ENCODE measurements at regions not wholly inside any gene's neighbourhood (a gene's known extent, or its start where the extent isn't known, plus 50 kb on each side); places are given as distances from the start of the nearest gene placed in this dataset.

DNA sequence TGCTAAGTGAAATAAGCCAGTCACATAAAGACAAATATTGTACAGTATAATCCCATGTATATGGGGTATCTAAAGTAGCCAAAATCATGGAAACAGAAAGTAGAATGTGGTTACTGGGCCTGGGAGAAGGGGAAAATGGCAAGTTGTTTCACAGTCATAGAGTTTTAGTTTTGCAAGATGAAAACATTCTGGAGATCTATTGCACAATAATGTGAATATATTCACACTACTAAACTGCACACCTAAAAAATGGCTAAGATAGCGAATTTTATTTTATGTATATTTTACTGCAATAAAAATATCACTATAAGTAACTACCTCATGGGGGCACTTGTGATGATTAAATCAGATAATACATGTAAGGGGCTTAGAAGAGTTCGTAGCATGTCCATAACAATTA lies 72.0 kb upstream of the ARHGAP32 start:
- no peaks in the 10 kb centered on the region for H4K20me1 ChIP-seq (ENCODE audit: insufficient read depth)
- TF ChIP-seq RAD21 (conservative IDR thresholded peaks at IDR 0.05) (no peak), POLR2AphosphoS5 (IDR thresholded peaks at IDR 0.05) (no peak), EP300 (conservative IDR thresholded peaks at IDR 0.05; ENCODE audit: poor library complexity, severe bottlenecking) (no peak), TAF1 (IDR thresholded peaks at IDR 0.05; ENCODE audit: low read depth) (no peak)
- H3K9ac ChIP-seq (ENCODE audit: low read length) = no peak overlapping the region
- no peak overlapping the region for H3K4me2 ChIP-seq (ENCODE audit: low read length)
- no peaks in the 10 kb centered on the region for H3K27me3 ChIP-seq (ENCODE audit: insufficient read depth, low read depth, low read length)
- no peaks in the 10 kb centered on the region for H3K36me3 ChIP-seq (ENCODE audit: insufficient read depth, low read length)
- no peak overlapping the region for H3K27ac ChIP-seq (ENCODE audit: low read length)
- H2AFZ ChIP-seq (ENCODE audit: low read depth, low read length) = no peak overlapping the region
- no peaks in the 10 kb centered on the region for H3K9me2 ChIP-seq (ENCODE audit: insufficient read depth, low read length)
- H3K79me2 ChIP-seq (replicated peaks; ENCODE audit: insufficient read depth, low read length) = peaks cover 31% of the 10 kb centered on the region
- no peaks in the 10 kb centered on the region for H3K9me3 ChIP-seq (ENCODE audit: low read length)
- H3F3A ChIP-seq (ENCODE audit: insufficient read depth, low read length, poor library complexity, severe bottlenecking) = no peaks in the 10 kb centered on the region
- H3K4me3 ChIP-seq (ENCODE audit: low read length) = no peak overlapping the region

DNA sequence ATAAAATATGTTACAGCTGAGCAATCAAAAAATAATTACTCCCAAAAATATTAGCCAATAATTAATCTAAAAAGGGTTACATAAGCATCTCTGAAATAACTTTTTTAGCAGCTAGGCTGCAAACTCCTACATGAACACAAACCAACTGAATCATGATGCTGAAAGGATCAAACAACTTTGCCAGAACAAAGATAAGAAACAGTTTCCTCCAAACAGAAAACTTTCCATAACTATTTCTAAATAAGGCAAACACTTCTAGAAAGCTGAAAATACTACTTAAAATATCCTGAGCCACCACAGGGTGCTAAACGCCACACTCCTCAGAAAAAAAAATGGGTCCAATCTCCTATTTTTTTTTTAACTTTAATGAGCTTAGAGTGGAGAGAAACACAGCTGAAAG lies 68.6 kb upstream of the ARHGAP32 start:
- Histone ChIP-seq H3K27me3 (ENCODE audit: insufficient read depth, low read depth, low read length) (no peaks in the 10 kb centered on the region), H3K36me3 (ENCODE audit: insufficient read depth, low read length) (no peaks in the 10 kb centered on the region), H3F3A (ENCODE audit: insufficient read depth, low read length, poor library complexity, severe bottlenecking) (no peaks in the 10 kb centered on the region), H4K20me1 (ENCODE audit: insufficient read depth) (no peaks in the 10 kb centered on the region), H3K79me2 (replicated peaks; ENCODE audit: insufficient read depth, low read length) (peaks cover 32% of the 10 kb centered on the region), H3K9me2 (ENCODE audit: insufficient read depth, low read length) (no peaks in the 10 kb centered on the region), H3K27ac (ENCODE audit: low read length) (no peak overlapping the region), H3K9me3 (ENCODE audit: low read length) (no peaks in the 10 kb centered on the region), H3K4me2 (ENCODE audit: low read length) (no peak overlapping the region), H2AFZ (ENCODE audit: low read depth, low read length) (no peak overlapping the region), H3K4me3 (ENCODE audit: low read length) (no peak overlapping the region), H3K9ac (ENCODE audit: low read length) (no peak overlapping the region)
- TF ChIP-seq MXI1 (conservative IDR thresholded peaks at IDR 0.05; ENCODE audit: poor library complexity, severe bottlenecking) = no peak
- TF ChIP-seq EZH2 (IDR thresholded peaks at IDR 0.05; ENCODE audit: borderline replicate concordance, insufficient read depth, low read length, poor library complexity, severe bottlenecking) = no peak
- no peak for TF ChIP-seq EP300 (conservative IDR thresholded peaks at IDR 0.05; ENCODE audit: poor library complexity, severe bottlenecking)
- no peak for TF ChIP-seq RAD21 (conservative IDR thresholded peaks at IDR 0.05)
- no peak for TF ChIP-seq POLR2AphosphoS5 (IDR thresholded peaks at IDR 0.05)
- TF ChIP-seq TAF1 (IDR thresholded peaks at IDR 0.05; ENCODE audit: low read depth) = no peak
- no peak for TF ChIP-seq REST (IDR thresholded peaks at IDR 0.05; ENCODE audit: borderline replicate concordance)
- no peak for TF ChIP-seq CTCF (IDR thresholded peaks at IDR 0.05; ENCODE audit: poor library complexity, severe bottlenecking)
- no peak for TF ChIP-seq SMC3 (conservative IDR thresholded peaks at IDR 0.05; ENCODE audit: poor library complexity)

DNA sequence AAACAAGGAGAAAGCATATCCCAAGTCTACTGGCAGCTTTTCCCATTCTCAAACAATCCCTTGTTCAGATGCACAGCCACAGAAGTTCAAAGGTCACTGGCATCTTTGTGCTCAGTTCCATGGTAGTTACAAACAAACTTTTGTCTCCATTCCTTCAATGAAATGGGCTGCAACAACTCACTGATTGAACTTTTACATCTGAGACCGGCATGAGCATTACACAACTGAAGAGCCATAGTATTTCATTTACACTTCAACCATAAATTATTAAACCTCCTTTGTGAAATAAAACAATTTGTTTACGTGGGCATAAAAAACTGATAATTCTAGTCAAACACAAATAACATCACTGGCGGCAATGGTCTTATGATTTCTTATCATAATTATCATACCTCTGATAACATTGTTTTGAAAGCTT lies 67.8 kb upstream of the ARHGAP32 start:
- Histone ChIP-seq H3K4me2 (ENCODE audit: low read length) (no peak overlapping the region), H3K27me3 (ENCODE audit: insufficient read depth, low read depth, low read length) (no peaks in the 10 kb centered on the region), H3K9me3 (ENCODE audit: low read length) (no peaks in the 10 kb centered on the region), H3K36me3 (ENCODE audit: insufficient read depth, low read length) (no peaks in the 10 kb centered on the region), H3K9ac (ENCODE audit: low read length) (no peak overlapping the region), H3K4me3 (ENCODE audit: low read length) (no peak overlapping the region), H3K9me2 (ENCODE audit: insufficient read depth, low read length) (no peaks in the 10 kb centered on the region), H2AFZ (ENCODE audit: low read depth, low read length) (no peak overlapping the region), H3K27ac (ENCODE audit: low read length) (no peak overlapping the region), H4K20me1 (ENCODE audit: insufficient read depth) (no peaks in the 10 kb centered on the region), H3F3A (ENCODE audit: insufficient read depth, low read length, poor library complexity, severe bottlenecking) (no peaks in the 10 kb centered on the region), H3K79me2 (replicated peaks; ENCODE audit: insufficient read depth, low read length) (peaks cover 39% of the 10 kb centered on the region)
- TF ChIP-seq EP300 (conservative IDR thresholded peaks at IDR 0.05; ENCODE audit: poor library complexity, severe bottlenecking) = no peak
- TF ChIP-seq CTCF (IDR thresholded peaks at IDR 0.05; ENCODE audit: poor library complexity, severe bottlenecking) = no peak
- TF ChIP-seq MXI1 (conservative IDR thresholded peaks at IDR 0.05; ENCODE audit: poor library complexity, severe bottlenecking) = no peak
- TF ChIP-seq POLR2AphosphoS5 (IDR thresholded peaks at IDR 0.05) = no peak
- TF ChIP-seq EZH2 (IDR thresholded peaks at IDR 0.05; ENCODE audit: borderline replicate concordance, insufficient read depth, low read length, poor library complexity, severe bottlenecking) = no peak
- no peak for TF ChIP-seq SMC3 (conservative IDR thresholded peaks at IDR 0.05; ENCODE audit: poor library complexity)
- no peak for TF ChIP-seq RAD21 (conservative IDR thresholded peaks at IDR 0.05)
- no peak for TF ChIP-seq REST (IDR thresholded peaks at IDR 0.05; ENCODE audit: borderline replicate concordance)
- TF ChIP-seq TAF1 (IDR thresholded peaks at IDR 0.05; ENCODE audit: low read depth) = no peak

All from neural cell (in vitro differentiated cells).